HCT116 (cell line): ENCODE measurements at regions not wholly inside any gene's neighbourhood (a gene's known extent, or its start where the extent isn't known, plus 50 kb on each side); places are given as distances from the start of the nearest gene placed in this dataset.

ENCODE experiments used
- ATAC-seq: fragments of 200-7000 bp; cut with Tn5 transposase; 2 replicates; pipeline ENCODE4 v1.9.1; 2020; ENCODE audit warnings: mild to moderate bottlenecking, moderate library complexity
- BruUV-seq: library from RNA; stranded (reverse); fragments of 400-500 nt; replicated peaks from 2 replicates; lab custom pipeline; 2021; lab: Mats Ljungman, UMichigan
- CTCF ChIA-PET: fragments of 300-600 bp; sonication (Branson Sonifier 250); formaldehyde crosslinking; loops from one replicate; lab custom pipeline; 2021; ENCODE audit warnings: antibody characterized with exemption; lab: Charles Lee
- POLR2A ChIA-PET: fragments of 300-600, 350-600 bp; sonication (Branson Sonifier 250); formaldehyde crosslinking; loops from one replicate; lab custom pipeline; 2021; ENCODE audit warnings: antibody characterized with exemption; lab: Charles Lee
- RAD21 ChIA-PET, 2 experiments: fragments of 300-600 bp; sonication (Branson Sonifier 250); formaldehyde crosslinking; loops; one replicate each; lab custom pipeline; 2023; ENCODE audit warnings: low total read pairs in 2 of 2; ENCODE audit not compliant: uncharacterized antibody in 2 of 2, unreplicated experiment in 2 of 2, low non-redundant PET in 1 of 2; lab: Charles Lee
- DNase-seq: peaks from one replicate; pipeline ENCODE4 v3.0.0-alpha.2; 2010; ENCODE audit warnings: low read depth, low spot score
- H2AFZ ChIP-seq: fragments of 200-600 bp; shearing (Covaris generic), sonication (generic); 2 replicates; pipeline ENCODE4 v1.6.1; 2017; ENCODE audit warnings: low read depth, mixed run types, mixed read lengths, antibody characterized with exemption, low read length; ENCODE audit not compliant: poor library complexity, severe bottlenecking
- H3K27ac ChIP-seq: 2 replicates; pipeline ENCODE4 v1.5.1; 2012; ENCODE audit warnings: low read depth, low read length
- H3K27me3 ChIP-seq: fragments of 200-600 bp; sonication (generic); 2 replicates; pipeline ENCODE4 v1.6.1; 2016; ENCODE audit warnings: mixed run types, low read length, mixed read lengths; ENCODE audit not compliant: insufficient read depth
- H3K36me3 ChIP-seq, 2 experiments: fragments of 200-500 bp in 1 of 2; fragments of 200-600 bp in 1 of 2; sonication (Bioruptor generic) in 1 of 2; sonication (generic) in 1 of 2; 2 replicates each; pipeline versions ENCODE4 v1.5.1 to v1.6.1; 2014 to 2016; ENCODE audit warnings: low read length in 2 of 2, inconsistent platforms in 1 of 2, mixed read lengths in 1 of 2, mixed run types in 1 of 2; ENCODE audit not compliant: insufficient read depth in 2 of 2, control insufficient read depth in 1 of 2
- H3K4me1 ChIP-seq, 2 experiments: fragments of 200-600 bp in 1 of 2; sonication (generic) in 1 of 2; 2 replicates each; pipeline versions ENCODE4 v1.5.1 to v1.6.1; 2012 to 2017; ENCODE audit warnings: low read length in 2 of 2, inconsistent platforms in 1 of 2, mild to moderate bottlenecking in 1 of 2, mixed read lengths in 1 of 2, mixed run types in 1 of 2, moderate library complexity in 1 of 2; ENCODE audit not compliant: insufficient read depth in 2 of 2, control insufficient read depth in 1 of 2
- H3K4me2 ChIP-seq: fragments of 200-600 bp; sonication (generic); 2 replicates; pipeline ENCODE4 v1.6.1; 2017; ENCODE audit warnings: mixed run types, low read length, mixed read lengths
- H3K4me3 ChIP-seq, 2 experiments: fragments of 200-600 bp in 1 of 2; sonication (generic) in 1 of 2; replicated peaks in 1 of 2; 2 replicates each; pipeline ENCODE4 v1.5.1; 2011 to 2016; ENCODE audit warnings: low read length in 2 of 2, control low read depth in 1 of 2, low read depth in 1 of 2, mild to moderate bottlenecking in 1 of 2, mixed read lengths in 1 of 2, mixed run types in 1 of 2
- H3K79me2 ChIP-seq: fragments of 200-600 bp; sonication (generic); 2 replicates; pipeline ENCODE4 v1.6.1; 2017; ENCODE audit warnings: mild to moderate bottlenecking, mixed run types, low read length, moderate library complexity, mixed read lengths; ENCODE audit not compliant: insufficient read depth
- H3K9ac ChIP-seq: fragments of 200-600 bp; sonication (generic); 2 replicates; pipeline ENCODE4 v1.6.1; 2016; ENCODE audit warnings: low read length, mixed read lengths
- H3K9me2 ChIP-seq: fragments of 200-600 bp; sonication (generic), shearing (Covaris generic); 2 replicates; pipeline ENCODE4 v1.6.1; 2017; ENCODE audit warnings: mixed run types, mild to moderate bottlenecking, moderate library complexity; ENCODE audit not compliant: insufficient read depth
- H3K9me3 ChIP-seq, 2 experiments: fragments of 200-500 bp in 1 of 2; fragments of 200-600 bp in 1 of 2; sonication (Bioruptor generic) in 1 of 2; sonication (generic) in 1 of 2; 2 replicates each; pipeline ENCODE4 v1.6.1; 2014 to 2017; ENCODE audit warnings: low read length in 2 of 2, mixed read lengths in 2 of 2, inconsistent platforms in 1 of 2, low read depth in 1 of 2, mild to moderate bottlenecking in 1 of 2, mixed run types in 1 of 2, moderate library complexity in 1 of 2; ENCODE audit not compliant: control insufficient read depth in 1 of 2, insufficient read depth in 1 of 2
- H4K20me1 ChIP-seq: fragments of 200-600 bp; sonication (generic), shearing (Covaris generic); 2 replicates; pipeline ENCODE4 v1.6.1; 2017; ENCODE audit warnings: mixed run types, mild to moderate bottlenecking, moderate library complexity; ENCODE audit not compliant: insufficient read depth
- CBX3 ChIP-seq: IDR thresholded peaks from 2 replicates; pipeline ENCODE4 v1.6.1; 2012; ENCODE audit warnings: low read depth
- CEBPB ChIP-seq: IDR thresholded peaks from 2 replicates; pipeline ENCODE4 v1.6.1; 2012; ENCODE audit warnings: low read depth
- CTCF ChIP-seq, 3 experiments: fragments of 200-600 bp in 1 of 3; sonication (generic) in 1 of 3; IDR thresholded peaks in 2 of 3; conservative IDR thresholded peaks in 1 of 3; 2 replicates each; pipeline ENCODE4 v1.5.1; 2012 to 2017; ENCODE audit warnings: low read depth in 2 of 3, low read length in 2 of 3, antibody characterized with exemption in 1 of 3, borderline replicate concordance in 1 of 3, control low read depth in 1 of 3, mild to moderate bottlenecking in 1 of 3, mixed read lengths in 1 of 3, mixed run types in 1 of 3, moderate library complexity in 1 of 3; ENCODE audit not compliant: insufficient read depth in 1 of 3
- EZH2 ChIP-seq: fragments of 200-600 bp; sonication (generic); IDR thresholded peaks from 2 replicates; pipeline ENCODE4 v1.6.1; 2017; ENCODE audit warnings: antibody characterized with exemption, mixed run types
- EZH2phosphoT487 ChIP-seq: fragments of 200-600 bp; IDR thresholded peaks from 2 replicates; pipeline ENCODE4 v1.6.1; 2018; ENCODE audit warnings: antibody characterized with exemption, borderline replicate concordance
- JUND ChIP-seq: IDR thresholded peaks from 2 replicates; pipeline ENCODE4 v1.6.1; 2012
- POLR2AphosphoS5 ChIP-seq: IDR thresholded peaks from 2 replicates; pipeline ENCODE4 v1.6.1; 2011; ENCODE audit warnings: mild to moderate bottlenecking, low read depth, low read length, moderate library complexity
- SIN3A ChIP-seq: IDR thresholded peaks from 2 replicates; pipeline ENCODE4 v1.6.1; 2012; ENCODE audit warnings: low read depth
- SP1 ChIP-seq: IDR thresholded peaks from 2 replicates; pipeline ENCODE4 v1.6.1; 2012; ENCODE audit warnings: low read depth
- SRF ChIP-seq: IDR thresholded peaks from 2 replicates; pipeline ENCODE4 v1.6.1; 2012; ENCODE audit warnings: low read depth
- TCF7L2 ChIP-seq: IDR thresholded peaks from 2 replicates; pipeline ENCODE4 v1.7.0; 2011; ENCODE audit warnings: borderline replicate concordance, inconsistent platforms; ENCODE audit not compliant: insufficient read depth, insufficient read length; ENCODE audit errors: extremely low read depth
- YY1 ChIP-seq: IDR thresholded peaks from 2 replicates; pipeline ENCODE4 v1.6.1; 2011; ENCODE audit warnings: low read length, low read depth, moderate library complexity, mild to moderate bottlenecking; ENCODE audit not compliant: insufficient replicate concordance; ENCODE audit errors: extremely low read depth
- ZBTB33 ChIP-seq: IDR thresholded peaks from 2 replicates; pipeline ENCODE4 v1.6.1; 2011; ENCODE audit warnings: mild to moderate bottlenecking, low read length, moderate library complexity; ENCODE audit not compliant: insufficient replicate concordance; ENCODE audit errors: extremely low read depth
- ZFX ChIP-seq: fragments of 450-650 bp; IDR thresholded peaks from 2 replicates; pipeline ENCODE4 v1.6.1; 2017
- ZNF274 ChIP-seq: fragments of 200-500 bp; sonication (Bioruptor generic); IDR thresholded peaks from 2 replicates; pipeline ENCODE4 v1.6.1; 2014; ENCODE audit warnings: mild to moderate bottlenecking, low read depth, low read length, inconsistent platforms
- intact Hi-C: fragments of 100-400 bp; cut with micrococcal nuclease; formaldehyde crosslinking; loops from 2 replicates; pipeline ENCODE4 v1.10.0; 2022

GRCh38 chr3:69604735-69605450 is 134.4 kb upstream of the MITF start (continued):
- no peak for TF ChIP-seq CTCF (IDR thresholded peaks at IDR 0.05 in 2 of 3, conservative IDR thresholded peaks at IDR 0.05 in 1 of 3; ENCODE audit: borderline replicate concordance in 1 of 3, insufficient read depth in 1 of 3, low read depth in 2 of 3, low read length in 2 of 3)
- no peak for TF ChIP-seq POLR2AphosphoS5
- TF ChIP-seq YY1 = no peak
- TF ChIP-seq CBX3 = no peak
- no peak for TF ChIP-seq EZH2phosphoT487
- no peak for TF ChIP-seq EZH2
- no peak for TF ChIP-seq TCF7L2

GRCh38 chr3:69602112-69602511 is 137.2 kb upstream of the MITF start:
- POLR2A ChIA-PET = no interaction called here
- no peak for ATAC-seq
- no peak overlapping the region for H3K4me3 ChIP-seq

More at GRCh38 chr3:69602112-69602511, 137.2 kb upstream of the MITF start:
- no peak for TF ChIP-seq EZH2
- TF ChIP-seq SIN3A = no peak
- TF ChIP-seq SRF = no peak
- TF ChIP-seq ZNF274 = no peak
- TF ChIP-seq EZH2phosphoT487 = no peak
- TF ChIP-seq ZBTB33 = no peak
- TF ChIP-seq ZFX = no peak
- no peak for TF ChIP-seq CEBPB
- no peak for TF ChIP-seq CTCF (IDR thresholded peaks at IDR 0.05 in 2 of 3, conservative IDR thresholded peaks at IDR 0.05 in 1 of 3; ENCODE audit: borderline replicate concordance in 1 of 3, insufficient read depth in 1 of 3, low read depth in 2 of 3, low read length in 2 of 3)
- TF ChIP-seq TCF7L2 = no peak
- TF ChIP-seq JUND = no peak
- no peak for TF ChIP-seq POLR2AphosphoS5
- TF ChIP-seq SP1 = no peak
- no peak for TF ChIP-seq CBX3
- BruUV-seq = no TSS peak
- Histone ChIP-seq H3K9ac (no peak overlapping the region), H3K9me3 (no peaks in the 10 kb centered on the region), H3K27me3 (no peaks in the 10 kb centered on the region; the same call in 1 of the 2 replicates), H3K4me2 (no peak overlapping the region), H2AFZ (no peak overlapping the region), H3K79me2 (no peaks in the 10 kb centered on the region), H4K20me1 (no peaks in the 10 kb centered on the region), H3K36me3 (no peaks in the 10 kb centered on the region), H3K27ac (no peak overlapping the region), H3K9me2 (no peaks in the 10 kb centered on the region), H3K4me1 (no peaks in the 10 kb centered on the region)
- DNase-seq = no peak
- intact Hi-C loops = no loop called here
- RAD21 ChIA-PET = no interaction called here
- CTCF ChIA-PET = no interaction called here
